ENCODE measurements at regions not wholly inside any gene's neighbourhood (a gene's known extent, or its start where the extent isn't known, plus 50 kb on each side); places are given as distances from the start of the nearest gene placed in this dataset.

DNA sequence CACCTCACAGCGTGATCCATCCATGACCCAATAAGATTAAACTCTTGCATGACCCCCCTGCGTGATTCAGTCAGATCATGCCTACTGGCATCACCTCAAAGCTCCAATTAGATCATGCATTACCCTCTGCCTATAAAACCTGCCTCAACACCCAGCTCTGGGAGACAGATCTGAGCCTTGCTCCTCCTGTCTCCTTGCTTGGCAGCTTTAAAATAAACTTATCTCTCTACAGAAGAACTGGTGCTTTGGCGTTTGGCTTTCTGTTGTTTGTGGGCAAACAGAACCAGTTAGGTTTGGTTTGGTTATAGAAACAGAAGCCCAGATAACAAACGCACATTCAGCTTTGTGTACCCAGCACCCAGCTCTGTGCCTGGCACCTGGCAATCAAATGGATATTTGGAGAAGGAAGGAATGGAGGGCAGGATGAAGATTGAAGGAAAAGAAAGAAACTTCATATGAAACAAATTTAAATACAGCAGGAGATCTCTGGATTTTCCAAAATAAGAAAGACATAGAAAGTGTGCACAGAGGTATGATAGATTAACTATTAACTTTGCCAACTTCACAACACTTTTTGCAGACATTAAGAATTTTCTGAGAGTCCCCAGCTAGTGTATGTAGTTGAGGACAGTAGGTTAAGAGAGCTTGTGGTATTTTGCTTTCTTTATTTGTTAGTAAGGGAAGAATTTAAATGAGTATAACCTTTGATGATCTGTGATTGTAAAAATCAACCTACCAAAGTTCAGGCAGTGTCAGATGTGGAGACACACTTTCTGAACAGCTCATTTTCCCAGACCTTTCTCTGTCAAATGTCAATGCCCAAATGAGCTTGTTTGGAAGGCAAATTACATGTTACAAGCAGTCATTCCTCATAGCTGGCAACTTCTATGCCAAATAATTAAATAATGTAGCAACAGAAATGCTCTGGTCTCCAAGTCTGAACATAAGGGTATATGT, 102.1 kb upstream of the ASTN2 start:
- H3K27ac ChIP-seq (ENCODE audit: low read length), result no peak overlapping the region

DNA sequence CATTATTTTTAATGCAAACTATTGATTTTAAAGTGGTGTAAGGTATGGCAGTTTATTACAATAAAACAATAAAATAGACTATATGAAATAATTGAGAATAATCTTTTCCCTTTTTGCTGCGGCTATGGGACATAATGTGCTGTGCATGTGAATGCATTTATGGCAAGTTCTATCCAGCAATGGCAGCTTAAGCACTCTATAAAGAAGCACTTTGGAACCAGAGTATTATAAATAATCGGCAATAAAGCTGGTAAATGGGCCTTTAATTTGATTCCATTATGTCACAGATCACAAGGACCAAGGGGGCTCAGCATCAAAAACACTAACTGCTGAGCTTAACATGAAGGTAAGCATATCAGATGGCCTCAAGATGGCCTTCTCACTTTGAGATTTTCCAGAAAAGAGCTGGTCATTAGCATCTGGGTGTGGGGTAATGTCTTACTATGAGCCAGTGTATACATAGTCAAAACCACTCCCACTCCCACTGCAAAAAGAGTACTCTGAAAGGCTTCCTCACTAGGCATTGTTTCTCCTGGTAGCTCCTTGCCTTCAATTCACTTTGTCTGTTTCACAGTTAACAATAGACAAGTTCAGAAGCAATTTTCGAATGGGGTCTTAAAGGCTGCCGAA, 97.1 kb upstream of the ASTN2 start:
- Histone ChIP-seq H3K4me1 (ENCODE audit: control insufficient read depth, low read depth, low read length) (no peaks in the 10 kb centered on the region), H3K9ac (ENCODE audit: low read length) (no peak overlapping the region), H3K27me3 (ENCODE audit: control insufficient read depth, insufficient read depth, low read length) (no peaks in the 10 kb centered on the region), H3K27ac (ENCODE audit: low read length) (no peak overlapping the region), H3K9me3 (ENCODE audit: control insufficient read depth, low read depth, low read length) (no peaks in the 10 kb centered on the region), H3K36me3 (ENCODE audit: control insufficient read depth, low read depth, low read length) (no peaks in the 10 kb centered on the region), H3K4me3 (ENCODE audit: low read length) (no peak overlapping the region)

More for the DNA sequence above, 102.1 kb upstream of the ASTN2 start:
- Histone ChIP-seq H3K36me3 (ENCODE audit: control insufficient read depth, low read depth, low read length) (no peaks in the 10 kb centered on the region), H3K4me3 (ENCODE audit: low read length) (no peak overlapping the region), H3K9me3 (ENCODE audit: control insufficient read depth, low read depth, low read length) (no peaks in the 10 kb centered on the region), H3K9ac (ENCODE audit: low read length) (no peak overlapping the region), H3K4me1 (ENCODE audit: control insufficient read depth, low read depth, low read length) (no peaks in the 10 kb centered on the region), H3K27me3 (ENCODE audit: control insufficient read depth, insufficient read depth, low read length) (no peaks in the 10 kb centered on the region)

DNA sequence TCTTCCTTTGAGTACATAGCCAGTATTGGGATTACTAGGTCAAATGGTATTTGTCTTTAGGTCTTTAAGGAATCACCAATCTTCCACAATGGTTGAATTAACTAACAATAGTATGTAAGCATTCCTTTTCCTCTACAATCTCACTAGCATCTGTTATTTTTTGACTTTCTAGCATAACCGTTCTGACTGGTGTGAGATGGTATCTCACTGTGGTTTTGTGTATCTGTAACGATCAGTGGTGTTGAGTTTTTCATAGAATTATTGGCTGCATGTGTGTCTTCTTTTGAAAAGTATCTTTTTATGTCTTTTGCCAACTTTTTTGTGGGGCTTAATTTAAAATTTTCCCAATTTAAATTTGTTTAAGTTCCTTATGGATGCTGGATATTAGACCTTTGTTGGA, 81.5 kb upstream of the ASTN2 start:
- Histone ChIP-seq H3K27ac (ENCODE audit: low read length) (no peak overlapping the region), H3K9ac (ENCODE audit: low read length) (no peak overlapping the region), H3K36me3 (ENCODE audit: control insufficient read depth, low read depth, low read length) (no peaks in the 10 kb centered on the region), H3K4me1 (ENCODE audit: control insufficient read depth, low read depth, low read length) (no peaks in the 10 kb centered on the region), H3K9me3 (ENCODE audit: control insufficient read depth, low read depth, low read length) (no peaks in the 10 kb centered on the region), H3K27me3 (ENCODE audit: control insufficient read depth, insufficient read depth, low read length) (no peaks in the 10 kb centered on the region), H3K4me3 (ENCODE audit: low read length) (no peak overlapping the region)

DNA sequence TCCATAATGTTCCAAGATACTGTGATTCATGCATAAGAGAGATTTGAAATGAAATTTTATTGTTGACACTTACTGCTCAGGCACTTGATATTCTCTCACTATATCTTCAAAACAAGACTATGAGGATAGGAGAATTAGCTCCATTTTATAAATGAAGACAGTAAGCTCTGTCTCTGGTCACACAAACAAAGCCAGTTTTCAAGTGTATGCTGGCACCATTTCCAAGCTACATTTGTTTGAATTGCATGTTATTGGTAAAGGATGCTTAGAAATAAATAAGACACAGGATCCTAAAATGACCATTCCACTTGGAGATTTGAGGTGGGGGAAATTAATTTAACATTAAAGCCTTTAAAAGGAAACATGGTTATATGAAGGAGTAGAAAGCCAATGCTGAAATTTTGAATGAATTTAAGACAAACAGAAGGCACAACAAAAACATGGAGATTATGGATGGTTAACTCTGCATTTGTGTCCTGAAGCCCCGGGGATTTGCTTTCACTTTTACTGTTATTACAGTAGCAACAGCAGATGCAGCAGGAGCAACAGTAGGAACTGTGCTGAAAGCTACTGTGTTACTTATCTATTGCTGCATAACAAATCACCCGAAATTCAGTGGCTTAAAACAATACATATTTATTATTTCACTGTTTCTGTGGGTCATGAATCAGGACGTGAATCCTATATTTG, 79.7 kb upstream of the ASTN2 start:
- no peaks in the 10 kb centered on the region for H3K27me3 ChIP-seq (ENCODE audit: control insufficient read depth, insufficient read depth, low read length)
- no peak overlapping the region for H3K4me3 ChIP-seq (ENCODE audit: low read length)
- H3K36me3 ChIP-seq (ENCODE audit: control insufficient read depth, low read depth, low read length), result no peaks in the 10 kb centered on the region
- no peak overlapping the region for H3K9ac ChIP-seq (ENCODE audit: low read length)
- no peaks in the 10 kb centered on the region for H3K4me1 ChIP-seq (ENCODE audit: control insufficient read depth, low read depth, low read length)
- H3K27ac ChIP-seq (ENCODE audit: low read length), result no peak overlapping the region
- no peaks in the 10 kb centered on the region for H3K9me3 ChIP-seq (ENCODE audit: control insufficient read depth, low read depth, low read length)

DNA sequence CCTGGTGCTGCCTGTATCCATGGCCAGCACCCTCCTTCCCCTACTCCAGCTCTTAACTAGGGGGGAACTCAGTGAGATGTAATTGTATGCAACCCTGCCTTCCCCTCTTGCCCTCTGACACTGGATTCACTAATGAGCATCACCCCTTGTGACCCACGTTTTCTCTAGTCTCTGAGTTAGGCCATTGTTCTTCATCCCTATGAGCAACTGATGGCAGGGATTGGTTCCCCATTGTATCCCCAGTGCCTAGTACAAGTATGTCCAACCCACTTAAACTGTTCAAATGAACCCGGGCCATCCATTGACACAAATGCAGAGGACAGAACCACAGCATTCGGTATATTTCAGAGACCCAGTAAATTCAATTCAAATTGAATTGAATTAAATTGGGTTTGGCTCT, 77.6 kb upstream of the ASTN2 start:
- H3K4me1 ChIP-seq (ENCODE audit: control insufficient read depth, low read depth, low read length), result peaks cover 5% of the 10 kb centered on the region

DNA sequence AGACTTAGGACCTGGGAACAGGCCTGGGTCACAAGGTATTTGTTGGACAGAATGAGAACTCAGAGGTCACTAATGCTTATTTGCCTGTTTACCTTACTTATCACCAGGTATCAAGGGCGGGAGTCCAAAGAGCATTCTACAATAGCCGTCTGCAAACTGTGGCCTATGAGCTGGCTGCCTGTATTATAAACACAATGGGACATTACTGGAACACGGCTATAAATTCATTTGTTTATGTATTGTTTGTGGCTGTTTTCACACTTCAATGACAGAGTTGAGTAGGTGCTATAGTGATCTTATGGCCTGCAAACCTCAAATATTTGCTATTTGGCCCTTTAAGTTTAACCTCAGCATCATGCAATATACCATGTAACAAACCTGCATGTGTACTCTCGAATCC, 76.6 kb upstream of the ASTN2 start:
- no peak overlapping the region for H3K27ac ChIP-seq (ENCODE audit: low read length)
- peaks cover 5% of the 10 kb centered on the region for H3K4me1 ChIP-seq (ENCODE audit: control insufficient read depth, low read depth, low read length)

More for the DNA sequence above, 77.6 kb upstream of the ASTN2 start:
- Histone ChIP-seq H3K9ac (ENCODE audit: low read length) (no peak overlapping the region), H3K27ac (ENCODE audit: low read length) (no peak overlapping the region), H3K4me3 (ENCODE audit: low read length) (no peak overlapping the region), H3K9me3 (ENCODE audit: control insufficient read depth, low read depth, low read length) (no peaks in the 10 kb centered on the region), H3K36me3 (ENCODE audit: control insufficient read depth, low read depth, low read length) (no peaks in the 10 kb centered on the region), H3K27me3 (ENCODE audit: control insufficient read depth, insufficient read depth, low read length) (no peaks in the 10 kb centered on the region)

DNA sequence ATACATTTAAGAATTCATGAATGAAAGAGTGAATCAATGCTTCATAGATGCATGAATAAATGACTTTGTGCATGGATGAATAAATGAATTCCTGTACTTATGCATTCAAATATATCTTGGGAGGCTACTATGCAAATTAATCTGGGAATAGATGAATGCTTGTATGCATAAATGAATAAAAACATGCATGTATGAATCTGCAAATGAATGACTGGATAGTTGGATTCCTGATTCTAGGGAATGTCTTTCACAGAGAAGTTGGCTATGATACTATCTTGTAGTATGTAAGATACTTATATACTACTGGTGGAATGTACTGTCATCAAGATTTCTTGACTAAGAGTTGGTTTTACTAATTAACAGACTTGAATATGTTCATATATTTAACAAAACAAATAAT, 75.3 kb upstream of the ASTN2 start:
- Histone ChIP-seq H3K36me3 (ENCODE audit: control insufficient read depth, low read depth, low read length) (no peaks in the 10 kb centered on the region), H3K9ac (ENCODE audit: low read length) (no peak overlapping the region), H3K4me1 (ENCODE audit: control insufficient read depth, low read depth, low read length) (peaks cover 13% of the 10 kb centered on the region), H3K27ac (ENCODE audit: low read length) (no peak overlapping the region), H3K27me3 (ENCODE audit: control insufficient read depth, insufficient read depth, low read length) (no peaks in the 10 kb centered on the region), H3K9me3 (ENCODE audit: control insufficient read depth, low read depth, low read length) (no peaks in the 10 kb centered on the region), H3K4me3 (ENCODE audit: low read length) (no peak overlapping the region)

More for the DNA sequence above, 76.6 kb upstream of the ASTN2 start:
- Histone ChIP-seq H3K9me3 (ENCODE audit: control insufficient read depth, low read depth, low read length) (no peaks in the 10 kb centered on the region), H3K27me3 (ENCODE audit: control insufficient read depth, insufficient read depth, low read length) (no peaks in the 10 kb centered on the region), H3K9ac (ENCODE audit: low read length) (no peak overlapping the region), H3K36me3 (ENCODE audit: control insufficient read depth, low read depth, low read length) (no peaks in the 10 kb centered on the region), H3K4me3 (ENCODE audit: low read length) (no peak overlapping the region)

DNA sequence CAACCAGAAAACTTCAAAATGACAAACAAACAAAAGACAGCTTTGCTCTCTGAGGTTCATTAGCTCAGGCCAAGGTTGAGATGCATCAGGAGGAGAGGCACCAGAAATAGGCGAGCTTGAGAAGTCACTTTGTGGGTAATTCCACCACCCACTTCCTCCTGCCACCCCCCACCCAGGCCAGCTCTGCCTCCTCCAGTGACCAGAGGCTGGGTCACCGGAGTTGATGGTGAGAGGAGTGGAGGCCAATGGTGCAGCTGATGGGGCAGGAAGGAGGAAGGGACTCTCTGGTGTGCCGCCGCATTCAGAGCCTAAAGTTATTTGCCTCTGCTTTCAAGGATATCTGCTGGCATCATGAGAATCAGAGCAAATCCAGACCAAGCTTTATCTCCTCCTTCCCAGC, 73.8 kb upstream of the ASTN2 start:
- Histone ChIP-seq H3K4me1 (ENCODE audit: control insufficient read depth, low read depth, low read length) (peaks cover 20% of the 10 kb centered on the region), H3K36me3 (ENCODE audit: control insufficient read depth, low read depth, low read length) (no peaks in the 10 kb centered on the region), H3K9me3 (ENCODE audit: control insufficient read depth, low read depth, low read length) (no peaks in the 10 kb centered on the region), H3K27me3 (ENCODE audit: control insufficient read depth, insufficient read depth, low read length) (no peaks in the 10 kb centered on the region), H3K9ac (ENCODE audit: low read length) (no peak overlapping the region), H3K27ac (ENCODE audit: low read length) (no peak overlapping the region), H3K4me3 (ENCODE audit: low read length) (no peak overlapping the region)

DNA sequence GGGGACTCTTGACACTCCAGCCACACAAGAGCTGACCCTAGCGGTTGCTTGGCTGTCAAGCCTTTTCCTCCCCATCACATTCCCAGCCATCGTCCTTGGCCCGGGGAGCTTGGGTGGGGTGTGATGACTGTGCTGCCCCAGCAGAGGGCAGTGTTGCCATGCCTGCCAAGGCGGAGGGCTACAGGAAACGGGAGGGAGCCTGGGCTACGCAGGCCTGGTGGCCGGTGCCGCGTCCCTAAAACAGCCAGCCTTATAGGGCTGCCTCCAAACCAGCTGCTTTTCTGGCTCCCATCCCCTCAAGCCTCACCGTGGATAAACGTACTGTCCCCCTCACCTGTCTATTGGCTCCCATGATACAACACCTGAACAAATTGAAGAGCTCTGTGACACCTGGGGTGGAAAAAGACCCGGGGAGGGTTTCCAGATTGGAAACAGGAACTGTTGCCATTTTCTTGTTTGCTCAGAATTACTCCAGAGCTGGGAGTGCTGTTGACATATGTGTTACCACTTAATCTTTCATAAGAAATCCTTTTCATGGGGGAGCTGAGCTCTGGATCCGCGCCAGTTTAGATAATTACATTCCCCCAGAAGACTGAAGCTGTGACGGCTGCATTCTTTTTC, 72.8 kb upstream of the ASTN2 start:
- Histone ChIP-seq H3K36me3 (ENCODE audit: control insufficient read depth, low read depth, low read length) (no peaks in the 10 kb centered on the region), H3K9me3 (ENCODE audit: control insufficient read depth, low read depth, low read length) (no peaks in the 10 kb centered on the region), H3K4me1 (ENCODE audit: control insufficient read depth, low read depth, low read length) (peaks cover 20% of the 10 kb centered on the region), H3K4me3 (ENCODE audit: low read length) (peak overlapping the region; percentile 35), H3K27me3 (ENCODE audit: control insufficient read depth, insufficient read depth, low read length) (no peaks in the 10 kb centered on the region), H3K27ac (ENCODE audit: low read length) (no peak overlapping the region), H3K9ac (ENCODE audit: low read length) (no peak overlapping the region)

DNA sequence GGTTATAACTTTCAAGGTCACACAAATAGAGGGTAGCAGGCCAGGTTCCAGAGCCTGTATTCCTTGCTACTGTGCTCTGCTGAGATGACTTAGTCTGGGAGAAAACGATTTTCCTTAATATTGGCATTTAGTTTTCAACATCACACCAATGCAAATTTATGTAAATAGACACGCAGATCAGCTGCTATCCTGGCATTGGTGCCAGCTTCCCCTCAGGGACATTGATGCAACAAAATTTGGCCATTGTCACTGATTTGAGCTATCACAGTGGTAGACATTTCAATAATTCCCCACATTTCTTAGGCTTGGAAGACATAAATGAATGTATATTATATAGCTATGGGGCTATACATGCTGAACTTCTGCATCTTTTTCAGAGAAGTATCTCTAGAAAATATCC, 71.6 kb upstream of the ASTN2 start:
- Histone ChIP-seq H3K36me3 (ENCODE audit: control insufficient read depth, low read depth, low read length) (no peaks in the 10 kb centered on the region), H3K4me3 (ENCODE audit: low read length) (no peak overlapping the region), H3K27me3 (ENCODE audit: control insufficient read depth, insufficient read depth, low read length) (no peaks in the 10 kb centered on the region), H3K27ac (ENCODE audit: low read length) (no peak overlapping the region), H3K4me1 (ENCODE audit: control insufficient read depth, low read depth, low read length) (peaks cover 20% of the 10 kb centered on the region), H3K9me3 (ENCODE audit: control insufficient read depth, low read depth, low read length) (no peaks in the 10 kb centered on the region), H3K9ac (ENCODE audit: low read length) (no peak overlapping the region)

DNA sequence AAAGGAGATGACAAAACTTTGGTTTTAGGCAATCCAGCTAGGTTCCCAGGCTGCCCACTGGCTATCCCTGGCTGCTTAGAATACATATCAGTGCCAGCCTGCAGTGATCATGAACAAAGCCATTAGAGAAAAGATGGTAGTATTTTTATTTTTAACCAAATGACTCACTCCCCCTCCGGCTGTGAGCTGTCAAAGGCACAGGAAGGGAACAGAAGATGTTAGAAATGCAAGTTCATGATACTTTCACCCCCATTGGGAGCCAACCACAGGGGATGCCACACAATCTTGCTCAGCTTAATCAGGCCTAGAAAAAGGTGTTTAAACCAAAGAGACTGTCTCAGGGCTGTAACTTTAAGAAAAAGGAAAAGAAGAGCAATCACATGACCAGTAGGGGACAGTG, 70.3 kb upstream of the ASTN2 start:
- no peaks in the 10 kb centered on the region for H3K27me3 ChIP-seq (ENCODE audit: control insufficient read depth, insufficient read depth, low read length)
- no peak overlapping the region for H3K9ac ChIP-seq (ENCODE audit: low read length)
- peak overlapping the region; percentile 22 for H3K4me3 ChIP-seq (ENCODE audit: low read length)
- H3K27ac ChIP-seq (ENCODE audit: low read length), result no peak overlapping the region
- H3K9me3 ChIP-seq (ENCODE audit: control insufficient read depth, low read depth, low read length), result no peaks in the 10 kb centered on the region
- no peaks in the 10 kb centered on the region for H3K36me3 ChIP-seq (ENCODE audit: control insufficient read depth, low read depth, low read length)
- peaks cover 20% of the 10 kb centered on the region for H3K4me1 ChIP-seq (ENCODE audit: control insufficient read depth, low read depth, low read length)
